Adrenal gland (tissue), 5 donors: ENCODE measurements at regions not wholly inside any gene's neighbourhood (a gene's known extent, or its start where the extent isn't known, plus 50 kb on each side); places are given as distances from the start of the nearest gene placed in this dataset.

Source experiments
- POLR2A ChIP-seq, 2 donors: fragments of 450-650 bp; IDR thresholded peaks; one replicate each; pipeline ENCODE4 v1.6.1; 2017; ENCODE audit warnings: antibody characterized with exemption in 2 of 2, mild to moderate bottlenecking in 2 of 2, moderate library complexity in 1 of 2
- TF ChIP-seq, protein P1 (sequence below), 6 experiments: fragments of 450-650 bp in 4 of 6; fragments of 200-600 bp in 2 of 6; sonication (generic) in 1 of 6; IDR thresholded peaks; 1 replicate in 5 of 6; 2 replicates in 1 of 6; pipeline versions ENCODE4 v1.5.1 to v1.8.0; 2016 to 2021; ENCODE audit warnings: antibody characterized with exemption in 6 of 6, mild to moderate bottlenecking in 2 of 6, moderate library complexity in 1 of 6
- donor health status: DM: no; HTN: no; CAD: no.

DNA sequence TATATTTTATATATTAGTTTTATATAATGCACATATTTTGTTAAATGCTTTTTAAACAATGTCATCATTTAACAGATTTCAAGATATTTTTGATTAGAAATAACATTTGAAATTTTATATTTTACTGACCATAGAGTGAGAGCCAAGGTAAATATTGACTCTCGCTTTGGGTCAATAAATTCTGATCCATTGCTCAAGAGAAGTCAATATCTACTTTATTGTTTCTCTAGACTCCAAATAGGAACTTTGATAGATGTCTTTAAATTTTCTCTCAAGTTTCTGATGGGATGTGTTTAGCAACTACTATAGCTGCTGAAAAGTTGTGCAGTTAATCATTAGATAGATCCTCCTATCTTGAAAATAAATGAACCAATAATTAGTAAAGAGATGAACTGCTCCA lies 61.4 kb upstream of the ATXN7L3B start:
- TF ChIP-seq POLR2A (IDR thresholded peaks at IDR 0.05), result no peak
- TF ChIP-seq, protein P1, sequence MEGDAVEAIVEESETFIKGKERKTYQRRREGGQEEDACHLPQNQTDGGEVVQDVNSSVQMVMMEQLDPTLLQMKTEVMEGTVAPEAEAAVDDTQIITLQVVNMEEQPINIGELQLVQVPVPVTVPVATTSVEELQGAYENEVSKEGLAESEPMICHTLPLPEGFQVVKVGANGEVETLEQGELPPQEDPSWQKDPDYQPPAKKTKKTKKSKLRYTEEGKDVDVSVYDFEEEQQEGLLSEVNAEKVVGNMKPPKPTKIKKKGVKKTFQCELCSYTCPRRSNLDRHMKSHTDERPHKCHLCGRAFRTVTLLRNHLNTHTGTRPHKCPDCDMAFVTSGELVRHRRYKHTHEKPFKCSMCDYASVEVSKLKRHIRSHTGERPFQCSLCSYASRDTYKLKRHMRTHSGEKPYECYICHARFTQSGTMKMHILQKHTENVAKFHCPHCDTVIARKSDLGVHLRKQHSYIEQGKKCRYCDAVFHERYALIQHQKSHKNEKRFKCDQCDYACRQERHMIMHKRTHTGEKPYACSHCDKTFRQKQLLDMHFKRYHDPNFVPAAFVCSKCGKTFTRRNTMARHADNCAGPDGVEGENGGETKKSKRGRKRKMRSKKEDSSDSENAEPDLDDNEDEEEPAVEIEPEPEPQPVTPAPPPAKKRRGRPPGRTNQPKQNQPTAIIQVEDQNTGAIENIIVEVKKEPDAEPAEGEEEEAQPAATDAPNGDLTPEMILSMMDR (IDR thresholded peaks at IDR 0.05), result no peak
